SK-N-DZ (cell line): ENCODE measurements at regions not wholly inside any gene's neighbourhood (a gene's known extent, or its start where the extent isn't known, plus 50 kb on each side); places are given as distances from the start of the nearest gene placed in this dataset.
A peak's percentile ranks its signal among the peaks of the same experiment; 100 is the strongest.

Source experiments
- DNase-seq: peaks from one replicate; pipeline ENCODE4 v3.0.0-alpha.2; 2015; ENCODE audit warnings: low spot score

DNA sequence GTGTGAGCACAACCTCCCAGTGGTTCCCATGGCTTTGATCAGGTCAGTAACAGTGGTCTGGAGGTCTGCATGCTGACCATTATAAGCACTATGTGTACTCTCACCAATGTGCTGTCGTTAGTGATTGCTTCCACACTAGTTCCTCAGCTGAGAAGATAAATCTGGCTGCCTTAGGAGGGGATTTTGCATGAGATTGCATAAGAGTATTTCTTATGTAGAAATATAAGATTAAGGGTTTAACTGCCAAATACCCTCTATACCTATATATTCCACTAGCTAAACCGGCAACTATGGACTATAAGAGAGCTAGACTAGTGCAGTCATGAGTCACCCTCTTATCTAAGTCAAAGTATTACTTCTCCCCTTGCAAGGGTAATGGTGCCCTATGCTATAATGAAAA lies 580.2 kb downstream of the CDH11 start:
- no peak for DNase-seq

DNA sequence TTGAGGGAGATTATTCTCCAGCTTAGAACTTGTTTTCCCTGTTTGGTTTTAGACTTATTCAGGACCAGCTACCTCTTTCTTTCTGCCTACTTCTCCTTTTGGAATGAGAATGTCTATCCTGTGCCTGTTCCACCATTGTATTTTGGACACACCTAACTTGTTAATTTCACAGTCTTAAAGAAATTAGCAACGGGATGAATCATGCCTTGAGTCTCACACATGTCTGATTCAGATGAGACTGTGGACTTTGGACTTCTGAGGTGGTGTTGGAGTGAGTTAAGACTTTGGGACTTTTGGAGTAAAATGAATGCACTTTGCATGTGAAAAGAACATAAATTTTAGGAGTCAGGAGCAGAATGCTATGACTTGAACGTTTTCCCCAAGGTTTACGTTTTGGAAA lies 581.4 kb downstream of the CDH11 start:
- DNase-seq, result no peak

DNA sequence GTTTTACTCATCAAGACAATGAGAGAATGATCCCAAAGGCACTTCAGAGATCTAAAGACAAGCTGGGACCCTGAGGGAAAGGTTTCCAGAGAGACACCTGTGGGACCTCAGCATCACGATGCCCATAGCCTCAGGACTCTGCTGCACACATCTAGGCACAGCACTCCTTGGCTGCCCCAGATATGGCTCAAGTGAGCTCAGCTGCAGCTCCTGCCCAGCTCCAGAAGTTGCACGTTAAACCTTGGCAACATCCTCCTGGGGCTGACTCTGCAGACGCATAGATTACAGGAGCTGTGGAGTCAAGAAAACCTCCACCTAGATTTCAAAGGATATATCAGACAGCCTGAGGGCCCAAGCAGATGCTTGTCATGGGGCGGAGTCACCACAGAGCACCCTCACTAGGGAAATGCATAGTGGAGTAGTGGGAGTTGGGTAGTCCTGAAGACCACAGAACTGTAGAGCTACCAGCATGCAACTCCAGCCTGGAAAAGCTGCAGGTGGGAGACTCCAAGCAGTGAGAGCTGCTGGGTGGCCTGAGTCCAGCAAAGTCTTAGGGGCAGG lies 582.0 kb downstream of the CDH11 start:
- no peak for DNase-seq

DNA sequence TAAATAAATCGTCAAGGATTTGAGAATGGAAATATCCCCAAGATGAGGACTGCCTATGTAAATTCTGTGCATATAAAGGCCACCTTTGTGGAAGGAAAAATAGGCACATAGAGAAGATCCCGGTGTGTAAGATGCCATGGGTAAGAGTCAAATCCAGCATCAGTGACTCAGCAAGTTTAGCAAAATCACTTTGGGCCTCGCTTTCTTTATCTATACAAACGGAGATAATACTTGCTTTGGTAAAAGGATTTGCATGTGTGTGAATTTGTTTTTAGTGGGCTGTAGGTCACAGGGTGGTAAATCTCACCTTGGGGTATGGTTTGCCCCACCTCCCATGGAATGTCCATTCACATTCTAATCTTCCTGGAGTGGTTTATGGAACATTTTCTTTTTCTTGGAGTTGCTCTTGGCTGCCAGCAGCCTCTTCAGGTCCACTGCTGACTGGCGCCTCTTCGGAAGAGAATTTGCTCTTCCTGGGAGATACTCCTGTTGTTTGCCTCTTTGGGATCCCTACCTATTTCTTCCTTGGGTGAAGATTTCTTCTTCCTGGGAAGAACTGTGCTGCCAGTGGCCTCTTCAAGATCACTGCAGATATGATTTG lies 587.6 kb downstream of the CDH11 start:
- DNase-seq, result no peak

DNA sequence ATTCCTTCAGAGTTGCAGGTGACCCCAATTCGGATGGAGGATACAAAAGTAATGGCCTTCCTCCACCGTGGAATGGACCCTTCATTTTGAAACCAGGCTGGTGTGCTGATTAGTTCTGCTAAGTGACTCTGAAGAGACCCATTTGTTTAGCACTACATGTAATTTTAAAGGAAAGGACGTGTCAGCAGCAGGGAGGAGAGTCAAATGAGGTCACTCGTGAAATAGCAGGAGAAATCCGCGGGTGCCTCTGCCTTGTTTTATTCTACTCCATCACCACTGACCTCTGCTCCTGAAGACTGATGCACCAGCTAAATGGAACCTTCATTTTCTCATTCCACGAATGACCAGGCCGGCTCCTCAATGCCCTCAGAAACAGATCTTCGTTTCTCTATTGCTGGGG lies 589.2 kb downstream of the CDH11 start:
- DNase-seq, result no peak

DNA sequence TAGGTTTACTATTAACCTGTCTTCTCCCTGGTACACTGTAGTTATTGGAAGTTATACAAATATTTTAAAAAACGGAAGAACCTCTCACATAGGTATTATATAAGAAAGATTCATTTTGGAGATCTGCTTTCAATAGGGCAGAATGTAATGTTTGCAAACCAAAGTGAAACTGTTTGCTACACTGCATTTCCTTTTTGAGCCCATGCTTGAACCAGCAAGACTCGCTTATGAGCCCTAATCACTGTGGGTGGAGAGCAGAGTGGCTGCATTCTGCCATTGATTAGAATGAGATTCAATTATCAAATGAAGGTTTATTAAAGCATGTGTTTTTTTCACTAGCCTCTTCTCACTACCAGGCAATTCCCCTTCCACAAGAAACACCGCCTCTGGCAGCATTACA lies 589.7 kb downstream of the CDH11 start:
- no peak for DNase-seq

DNA sequence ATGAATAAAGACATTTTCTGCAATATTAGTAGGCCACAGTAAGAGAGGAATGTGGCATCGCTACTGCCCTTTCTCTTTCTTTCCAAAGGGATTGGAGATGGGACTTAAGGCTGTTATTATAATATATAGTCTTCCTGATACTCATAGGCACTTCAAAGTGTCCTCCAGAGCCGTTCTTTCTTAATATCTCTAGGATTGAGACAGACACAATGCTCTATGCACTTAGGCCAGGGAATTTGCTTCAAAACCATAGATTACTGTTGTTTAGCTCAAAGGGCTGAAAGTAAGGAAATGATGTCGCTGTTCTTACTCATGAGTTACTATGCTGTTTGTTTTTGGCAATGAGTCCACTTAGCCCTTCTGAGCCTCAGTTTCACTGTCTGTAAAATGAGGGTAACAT lies 590.5 kb downstream of the CDH11 start:
- no peak for DNase-seq

DNA sequence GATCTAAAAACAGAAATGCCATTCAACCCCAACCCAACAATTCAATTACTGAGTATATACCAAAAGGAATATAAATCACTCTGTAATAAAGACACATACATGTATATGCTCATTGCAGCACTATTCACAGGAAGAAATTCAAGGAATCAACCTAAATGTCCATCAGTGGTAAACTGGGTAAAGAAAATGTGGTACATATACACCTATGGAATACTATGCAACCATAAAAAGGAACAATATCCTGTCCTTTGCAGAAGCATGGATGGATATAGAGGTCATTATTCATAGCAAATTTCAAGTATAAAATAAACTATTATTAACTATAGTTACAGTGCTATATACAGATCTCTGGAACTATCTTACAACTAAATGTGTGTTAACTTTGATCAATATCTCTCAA lies 599.3 kb downstream of the CDH11 start:
- no peak for DNase-seq

DNA sequence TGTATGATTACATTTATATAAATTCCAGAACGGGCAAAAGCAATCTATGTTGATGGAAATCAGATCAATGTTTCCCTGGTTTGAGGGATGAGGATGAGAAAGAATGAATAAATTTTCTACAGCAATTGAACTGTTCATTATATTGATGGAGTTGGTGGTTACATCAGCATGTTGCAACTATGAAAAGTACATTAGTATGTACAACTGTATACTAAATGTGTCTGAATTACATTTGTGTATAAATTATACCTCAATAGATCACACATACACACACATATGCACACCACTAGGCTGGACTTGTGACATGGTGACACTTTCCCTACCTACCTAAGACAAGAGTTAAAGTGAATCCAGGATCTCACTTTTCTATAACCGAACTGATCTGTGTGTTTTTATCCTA lies 608.0 kb downstream of the CDH11 start:
- no peak for DNase-seq

DNA sequence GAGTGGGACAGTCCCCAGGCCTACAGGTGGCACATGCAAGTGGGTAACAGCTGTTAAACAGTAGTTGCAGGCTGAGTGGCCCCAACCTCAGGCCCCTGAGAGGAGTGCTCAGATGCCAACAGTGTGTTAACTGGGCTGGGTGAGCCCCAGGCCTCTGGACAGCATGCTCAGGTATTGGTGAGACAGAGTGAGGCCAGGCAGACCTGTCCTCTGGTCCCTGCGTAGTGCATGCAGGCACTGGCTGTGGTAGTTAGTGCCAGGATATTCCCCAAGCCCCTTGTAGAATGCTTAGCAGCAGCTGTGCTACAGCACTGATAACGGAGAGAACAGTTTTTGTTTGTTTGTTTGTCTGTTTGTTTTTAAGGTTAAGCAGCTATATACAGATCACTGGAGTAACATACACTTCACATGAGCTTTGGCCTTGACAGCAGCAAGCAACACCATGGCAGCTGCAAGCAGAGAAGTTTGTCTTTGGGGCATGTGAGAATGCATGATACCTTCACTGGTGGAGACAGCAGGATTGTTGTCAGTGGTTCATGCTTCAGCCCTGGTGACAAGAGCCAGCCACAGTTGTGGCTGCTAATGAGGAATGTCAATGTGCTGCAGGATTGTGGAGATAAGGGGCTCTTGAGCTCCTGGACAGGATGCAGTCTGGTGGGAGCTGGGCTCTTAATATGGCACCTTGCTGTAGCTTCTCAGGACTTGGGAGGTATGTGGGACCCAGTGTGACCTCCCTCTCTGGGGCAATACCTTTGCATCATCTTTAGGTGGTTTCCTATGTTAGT lies 614.4 kb downstream of the CDH11 start:
- peak; percentile 86 for DNase-seq

DNA sequence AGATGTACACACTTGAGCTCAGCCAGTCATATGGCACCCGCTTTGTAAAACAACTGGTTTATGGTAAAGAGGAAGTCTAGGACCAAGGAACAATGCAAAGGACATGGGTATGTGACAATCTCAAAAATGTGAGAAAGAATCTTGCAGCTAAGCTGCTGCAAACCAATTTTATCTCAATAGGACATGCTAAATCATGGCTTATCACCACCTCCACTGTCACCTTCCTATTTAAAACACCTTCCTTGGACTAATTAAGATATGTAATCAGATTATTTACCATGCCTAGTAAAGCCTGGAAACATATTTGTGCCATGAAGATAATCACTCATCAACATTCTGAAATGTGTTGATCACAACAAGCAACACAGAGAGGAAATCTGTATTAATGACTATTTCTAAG lies 622.7 kb downstream of the CDH11 start:
- no peak for DNase-seq

DNA sequence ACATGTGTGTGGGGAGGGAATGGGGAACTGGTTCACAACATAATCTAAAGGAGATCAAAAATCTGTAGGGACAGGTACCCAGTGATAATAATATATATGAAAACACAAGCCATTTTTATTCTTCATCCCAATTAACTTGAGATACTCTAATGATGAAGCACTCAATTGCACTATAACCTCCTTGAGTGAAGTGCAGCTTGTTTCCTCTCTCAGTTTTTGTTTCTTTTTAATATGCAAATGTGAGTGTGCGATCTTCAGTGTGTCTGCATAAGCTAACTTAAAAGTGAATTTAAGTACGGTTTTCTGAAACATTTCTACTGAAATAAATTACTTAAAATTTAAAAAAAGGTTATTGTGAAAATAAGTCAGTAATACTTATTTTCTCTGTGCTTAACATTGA lies 623.5 kb downstream of the CDH11 start:
- DNase-seq, result no peak

DNA sequence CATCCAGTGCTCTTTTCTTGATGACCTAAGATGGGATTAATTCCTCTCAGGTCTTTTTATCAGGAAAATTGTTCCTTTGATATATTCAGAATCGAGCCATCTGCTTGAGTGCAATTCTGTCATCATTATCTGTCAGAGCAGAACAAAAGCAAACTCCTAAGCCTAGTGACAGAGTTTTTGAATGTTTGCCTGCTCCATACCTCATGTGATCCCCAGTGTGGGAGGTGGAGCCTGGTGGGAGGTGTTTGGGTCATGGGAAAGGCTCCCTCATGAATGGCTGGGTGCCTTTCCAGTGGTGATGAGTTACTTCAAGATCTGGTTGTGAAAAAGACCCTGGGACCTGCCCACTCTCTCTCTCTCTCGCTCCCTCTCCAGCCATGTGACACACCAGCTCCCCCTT lies 628.2 kb downstream of the CDH11 start:
- DNase-seq, result no peak

DNA sequence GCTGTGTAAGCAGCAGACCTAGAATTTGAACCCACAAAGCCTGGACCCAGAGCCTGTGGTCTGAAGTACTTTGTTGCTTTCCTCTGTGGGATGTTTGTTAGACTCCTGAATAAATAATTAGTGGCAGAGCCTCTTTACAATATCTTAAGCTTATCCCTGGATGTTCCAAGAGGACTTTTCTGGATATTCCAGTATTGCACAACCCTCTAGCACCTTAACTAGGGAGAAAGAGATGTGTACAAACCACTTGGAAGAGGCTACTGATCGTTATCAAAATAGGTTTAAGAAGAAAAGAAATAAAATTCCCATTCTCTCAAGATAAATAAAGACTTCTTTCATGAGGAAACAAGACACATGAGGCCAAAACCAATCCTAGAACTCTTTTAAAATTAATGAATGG lies 632.4 kb downstream of the CDH11 start:
- no peak for DNase-seq

DNA sequence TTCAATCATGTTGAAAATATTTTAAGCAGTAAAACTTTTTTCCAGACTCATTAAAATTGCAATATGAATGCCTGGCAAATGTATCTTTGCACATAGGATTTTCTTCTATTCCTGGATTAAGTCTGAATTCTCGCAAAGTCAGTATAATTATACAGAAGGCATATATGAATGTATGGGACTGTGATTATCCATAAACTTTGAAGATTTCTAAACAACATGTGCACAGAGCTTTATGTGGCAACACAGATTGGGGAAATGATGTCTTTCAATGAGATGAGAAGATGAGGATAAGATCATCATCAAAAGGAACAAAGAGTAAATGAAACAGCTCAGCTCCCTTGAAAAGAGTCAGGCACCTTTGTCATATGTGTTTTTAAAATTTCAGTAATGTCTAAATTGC lies 635.3 kb downstream of the CDH11 start:
- no peak for DNase-seq

DNA sequence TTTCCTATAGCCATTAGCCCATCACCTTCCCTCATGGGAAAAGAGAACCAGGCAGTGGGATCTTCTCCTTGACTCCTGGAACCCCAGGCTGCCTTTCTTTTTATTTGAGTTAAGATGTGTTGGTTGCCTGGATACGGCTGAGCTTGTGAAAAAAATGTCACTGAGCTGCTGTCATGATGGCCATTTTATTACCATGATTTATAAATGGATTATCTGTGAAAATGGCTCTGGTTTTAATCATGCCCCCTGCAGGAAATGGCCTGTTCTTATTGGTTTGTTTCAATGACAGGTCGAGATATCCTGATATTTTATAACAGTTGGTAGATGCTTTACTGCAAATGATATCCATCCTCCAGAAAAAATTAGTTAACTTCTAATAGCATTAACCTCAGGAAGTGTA lies 640.4 kb downstream of the CDH11 start:
- DNase-seq, result peak; percentile 97

DNA sequence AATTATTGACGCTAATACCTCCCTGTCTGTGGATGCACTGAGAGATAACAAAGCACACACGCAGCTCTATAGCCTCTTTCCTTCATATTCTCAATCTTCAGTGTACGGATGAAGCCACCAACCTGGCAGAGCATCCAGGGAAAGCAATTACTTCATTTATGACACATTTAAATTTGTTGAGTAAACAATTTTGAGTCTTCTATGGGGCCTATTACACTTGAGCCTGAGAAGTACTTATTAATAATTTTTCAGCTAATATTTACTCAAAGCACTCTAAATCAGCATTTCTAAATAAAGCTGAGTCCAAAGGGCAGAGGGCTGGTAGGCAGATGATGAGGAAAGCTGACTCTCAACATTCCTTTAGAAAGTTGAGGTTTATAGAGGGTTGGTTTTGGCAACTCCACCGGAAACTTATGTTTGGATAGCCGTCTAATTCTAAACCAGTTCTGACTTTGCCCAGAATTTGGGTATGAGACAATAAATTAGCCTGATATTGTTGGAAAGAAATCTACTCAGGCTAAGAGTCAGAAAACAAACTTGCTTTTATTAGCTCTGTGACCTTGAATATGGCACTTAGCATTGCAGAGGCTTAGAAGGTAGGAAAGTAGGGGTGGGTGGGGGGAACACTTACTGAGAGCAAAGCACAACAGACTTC lies 643.5 kb downstream of the CDH11 start:
- no peak for DNase-seq

DNA sequence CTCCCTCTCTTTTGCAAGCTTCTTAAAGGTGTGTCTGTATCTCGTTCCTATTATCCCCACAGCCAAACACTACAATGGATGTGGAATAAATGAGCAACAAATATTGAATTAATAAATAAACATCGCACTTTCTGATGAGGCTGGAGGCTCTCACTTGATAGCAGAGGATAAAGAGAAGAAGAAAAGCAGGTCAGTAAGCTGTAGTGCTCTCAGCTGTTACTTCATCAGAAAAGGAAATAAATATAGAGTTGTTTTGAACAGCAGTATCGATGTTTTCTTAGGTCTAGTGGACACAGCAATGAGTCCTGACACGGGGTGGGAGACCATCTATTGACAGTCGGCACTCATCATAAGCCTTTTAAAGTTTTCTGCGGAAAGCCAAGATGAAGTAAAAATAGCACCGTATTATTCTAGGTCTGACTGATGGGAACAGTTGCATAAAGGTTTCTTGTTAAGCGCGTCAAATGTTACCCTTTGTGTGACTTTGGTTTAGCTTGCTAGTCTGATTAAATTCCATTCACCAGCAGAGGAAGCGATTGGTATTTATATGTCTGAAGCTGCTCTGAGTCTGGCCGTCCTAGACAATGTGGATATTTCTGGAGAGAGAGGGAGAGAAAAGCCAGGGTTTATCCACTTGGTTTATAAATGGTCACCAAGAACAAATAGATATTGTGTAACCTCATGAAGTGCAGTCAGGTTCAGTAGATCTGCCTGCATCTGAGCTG lies 646.1 kb downstream of the CDH11 start:
- no peak for DNase-seq

DNA sequence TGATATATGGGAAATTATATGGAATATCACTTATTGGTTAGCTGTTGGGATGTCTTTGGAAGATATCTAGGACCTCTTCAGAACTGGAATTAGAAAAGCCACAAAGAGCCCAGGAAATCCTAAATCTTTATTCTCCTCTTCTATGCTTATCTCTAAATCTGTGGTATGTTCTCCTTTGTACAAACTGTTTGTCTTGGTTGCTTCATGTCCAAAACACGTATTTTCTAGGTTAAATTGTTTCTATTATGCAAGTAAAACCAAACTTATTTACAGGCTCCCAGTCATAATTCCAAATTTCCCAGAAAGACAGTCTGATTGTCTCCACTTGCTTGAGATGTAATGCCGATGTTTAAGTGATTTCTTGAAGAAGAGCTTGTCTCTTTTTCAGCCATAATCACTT lies 650.9 kb downstream of the CDH11 start:
- DNase-seq, result no peak

DNA sequence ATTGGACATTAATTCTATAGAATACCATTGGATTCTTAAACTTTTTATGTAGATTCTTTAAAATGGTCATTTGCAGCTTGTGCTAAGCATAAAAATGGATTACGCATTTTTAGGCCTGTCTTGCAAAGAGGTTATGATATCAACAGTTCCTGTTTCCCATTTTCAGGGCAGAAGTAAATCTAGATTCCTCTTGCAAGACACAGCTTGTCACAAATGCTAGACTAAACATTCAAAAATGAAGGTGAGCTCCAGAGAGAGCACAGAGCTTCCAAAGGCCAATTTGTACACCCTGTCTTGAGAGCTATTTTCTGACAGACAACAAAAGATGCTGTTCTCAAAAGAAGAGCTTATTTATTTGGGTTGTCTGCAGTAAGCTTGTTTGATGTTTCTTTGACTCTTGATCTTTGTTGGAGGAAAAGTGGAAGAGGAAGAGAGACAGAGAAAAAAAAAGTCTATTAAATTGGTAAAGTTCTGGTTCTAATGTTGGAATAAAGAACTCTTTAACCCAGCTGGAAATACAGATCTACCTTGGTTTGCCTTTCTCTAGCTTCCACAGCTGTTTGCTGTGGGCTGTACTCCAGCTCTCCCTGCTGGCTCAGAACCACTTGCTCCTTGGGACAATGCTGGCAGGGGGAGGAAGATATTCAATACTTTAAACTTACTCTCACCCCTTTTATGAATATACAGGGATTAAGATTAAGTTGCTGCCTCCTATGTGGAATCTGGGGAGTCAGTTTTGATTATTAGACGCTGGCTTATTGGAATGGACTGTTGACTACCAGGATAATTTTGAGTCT lies 651.8 kb downstream of the CDH11 start:
- no peak for DNase-seq

DNA sequence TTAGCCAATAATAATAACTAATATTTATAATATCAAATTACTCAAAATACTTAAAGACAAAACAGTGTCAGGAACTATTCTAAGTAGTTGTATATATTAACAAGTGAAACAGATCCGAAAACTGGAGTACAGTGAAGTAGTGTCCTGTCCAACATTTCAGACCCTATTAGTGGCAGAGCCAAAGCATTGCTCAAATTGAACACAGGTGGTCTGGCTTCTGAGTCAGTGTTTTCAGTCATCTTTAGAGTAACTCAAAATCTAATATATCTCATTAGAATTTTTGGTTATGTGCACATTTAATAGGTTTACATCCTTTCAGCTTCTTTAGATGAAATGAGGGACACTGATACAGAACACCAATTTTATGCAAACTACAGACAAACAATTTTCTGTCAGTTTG lies 652.5 kb downstream of the CDH11 start:
- no peak for DNase-seq
